Astrocyte (in vitro differentiated cells and primary cell): ENCODE measurements at regions not wholly inside any gene's neighbourhood (a gene's known extent, or its start where the extent isn't known, plus 50 kb on each side); places are given as distances from the start of the nearest gene placed in this dataset.
"Not testable (repeated sequence)": the region's sequence is repeated elsewhere in the genome, so short reads cannot be mapped to it uniquely, and the experiment has no call there.

Source experiments
- DNase-seq: peaks from one replicate; pipeline ENCODE4 v3.0.0-alpha.2; 2010; ENCODE audit warnings: low read depth
- FAIRE-seq: peaks from 2 replicates; lab custom pipeline; 2011; peaks lifted over from hg19 to GRCh38; lab: Jason Lieb, UNC
- H2AFZ ChIP-seq: 2 replicates; pipeline ENCODE4 v1.6.0; 2012; ENCODE audit warnings: low read depth, low read length, inconsistent platforms
- H3K27ac ChIP-seq: 2 replicates; pipeline ENCODE4 v1.5.1; 2011; ENCODE audit warnings: low read depth, low read length, inconsistent platforms
- H3K27me3 ChIP-seq: 2 replicates; pipeline ENCODE4 v1.6.0; 2011; ENCODE audit warnings: low read length, inconsistent platforms; ENCODE audit not compliant: insufficient read depth
- H3K36me3 ChIP-seq: 2 replicates; pipeline ENCODE4 v1.5.1; 2011; ENCODE audit warnings: low read length, inconsistent platforms; ENCODE audit not compliant: insufficient read depth
- H3K4me1 ChIP-seq: 2 replicates; pipeline ENCODE4 v1.5.1; 2011; ENCODE audit warnings: low read length, inconsistent platforms; ENCODE audit not compliant: insufficient read depth
- H3K4me2 ChIP-seq: 2 replicates; pipeline ENCODE4 v1.6.0; 2012; ENCODE audit warnings: low read length, inconsistent platforms
- H3K4me3 ChIP-seq: 2 replicates; pipeline ENCODE4 v1.5.1; 2011; ENCODE audit warnings: low read depth, mild to moderate bottlenecking, low read length, inconsistent platforms; ENCODE audit not compliant: insufficient read depth
- H3K79me2 ChIP-seq: 2 replicates; pipeline ENCODE4 v1.6.0; 2012; ENCODE audit warnings: mild to moderate bottlenecking, low read length, inconsistent platforms; ENCODE audit not compliant: insufficient read depth
- H3K9ac ChIP-seq: 2 replicates; pipeline ENCODE4 v1.6.0; 2012; ENCODE audit warnings: mild to moderate bottlenecking, low read length, inconsistent platforms
- H3K9me3 ChIP-seq: 2 replicates; pipeline ENCODE4 v1.5.1; 2012; ENCODE audit warnings: low read depth, mild to moderate bottlenecking, low read length, inconsistent platforms; ENCODE audit not compliant: insufficient read depth
- H4K20me1 ChIP-seq: 2 replicates; pipeline ENCODE4 v1.6.0; 2012; ENCODE audit warnings: low read length, inconsistent platforms; ENCODE audit not compliant: insufficient read depth
- H3K27ac Mint-ChIP-seq: one replicate; pipeline ENCODE4 v1.8.0; 2021; ENCODE audit warnings: mild to moderate bottlenecking, mixed read lengths; ENCODE audit not compliant: unreplicated experiment
- H3K27me3 Mint-ChIP-seq: one replicate; pipeline ENCODE4 v1.8.0; 2021; ENCODE audit warnings: low read depth, mixed read lengths; ENCODE audit not compliant: unreplicated experiment
- H3K36me3 Mint-ChIP-seq: one replicate; pipeline ENCODE4 v1.8.0; 2021; ENCODE audit warnings: low read depth, mixed read lengths; ENCODE audit not compliant: unreplicated experiment
- H3K4me1 Mint-ChIP-seq: one replicate; pipeline ENCODE4 v1.8.0; 2021; ENCODE audit warnings: low read depth, mixed read lengths; ENCODE audit not compliant: unreplicated experiment
- H3K4me3 Mint-ChIP-seq: one replicate; pipeline ENCODE4 v1.8.0; 2021; ENCODE audit warnings: mild to moderate bottlenecking, moderate library complexity, mixed read lengths; ENCODE audit not compliant: unreplicated experiment
- H3K9me3 Mint-ChIP-seq: one replicate; pipeline ENCODE4 v1.8.0; 2021; ENCODE audit warnings: mild to moderate bottlenecking, mixed read lengths; ENCODE audit not compliant: unreplicated experiment
- EZH2 ChIP-seq: IDR thresholded peaks from 2 replicates; pipeline ENCODE4 v1.6.1; 2012; ENCODE audit warnings: mild to moderate bottlenecking, low read length, inconsistent platforms; ENCODE audit not compliant: insufficient read depth
- TF ChIP-seq, protein P1 (sequence below): IDR thresholded peaks from 2 replicates; pipeline ENCODE4 v1.5.1; 2011; ENCODE audit warnings: low read depth, mild to moderate bottlenecking, inconsistent platforms, low read length, moderate library complexity; ENCODE audit not compliant: insufficient read depth

DNA sequence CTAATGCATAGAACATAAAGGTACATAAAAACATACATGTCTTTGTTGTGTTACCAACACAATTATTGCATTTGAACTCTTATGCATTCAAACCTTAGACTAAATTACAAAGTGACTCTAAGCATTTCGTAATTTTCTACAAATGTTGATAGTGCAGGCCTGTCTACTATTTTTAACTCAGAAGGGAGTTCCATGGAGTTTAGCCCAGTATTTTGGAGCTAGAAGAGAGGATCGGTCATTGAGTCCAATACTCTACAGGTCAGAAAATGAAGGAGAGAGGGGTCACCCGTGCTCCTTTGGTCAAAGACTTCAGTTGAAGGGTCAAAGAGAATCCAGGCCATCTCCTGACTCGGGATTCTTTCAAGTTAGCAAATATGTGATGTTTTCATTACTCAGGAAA, 55.3 kb upstream of the SRRM3 start:
- no peak for DNase-seq
- no peak overlapping the region for H3K27ac ChIP-seq
- Mint-ChIP-seq H3K4me3 (no peak overlapping the region), H3K27me3 (no peaks in the 10 kb centered on the region), H3K27ac (no peak overlapping the region), H3K36me3 (no peaks in the 10 kb centered on the region), H3K4me1 (no peaks in the 10 kb centered on the region), H3K9me3 (no peaks in the 10 kb centered on the region)
- no peaks in the 10 kb centered on the region for H4K20me1 ChIP-seq
- no peak for TF ChIP-seq EZH2
- TF ChIP-seq, protein P1, sequence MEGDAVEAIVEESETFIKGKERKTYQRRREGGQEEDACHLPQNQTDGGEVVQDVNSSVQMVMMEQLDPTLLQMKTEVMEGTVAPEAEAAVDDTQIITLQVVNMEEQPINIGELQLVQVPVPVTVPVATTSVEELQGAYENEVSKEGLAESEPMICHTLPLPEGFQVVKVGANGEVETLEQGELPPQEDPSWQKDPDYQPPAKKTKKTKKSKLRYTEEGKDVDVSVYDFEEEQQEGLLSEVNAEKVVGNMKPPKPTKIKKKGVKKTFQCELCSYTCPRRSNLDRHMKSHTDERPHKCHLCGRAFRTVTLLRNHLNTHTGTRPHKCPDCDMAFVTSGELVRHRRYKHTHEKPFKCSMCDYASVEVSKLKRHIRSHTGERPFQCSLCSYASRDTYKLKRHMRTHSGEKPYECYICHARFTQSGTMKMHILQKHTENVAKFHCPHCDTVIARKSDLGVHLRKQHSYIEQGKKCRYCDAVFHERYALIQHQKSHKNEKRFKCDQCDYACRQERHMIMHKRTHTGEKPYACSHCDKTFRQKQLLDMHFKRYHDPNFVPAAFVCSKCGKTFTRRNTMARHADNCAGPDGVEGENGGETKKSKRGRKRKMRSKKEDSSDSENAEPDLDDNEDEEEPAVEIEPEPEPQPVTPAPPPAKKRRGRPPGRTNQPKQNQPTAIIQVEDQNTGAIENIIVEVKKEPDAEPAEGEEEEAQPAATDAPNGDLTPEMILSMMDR, result no peak
- H2AFZ ChIP-seq, result no peak overlapping the region
- H3K9me3 ChIP-seq, result no peaks in the 10 kb centered on the region
- FAIRE-seq, result no peak
- H3K27me3 ChIP-seq, result no peaks in the 10 kb centered on the region
- H3K4me1 ChIP-seq, result no peaks in the 10 kb centered on the region
- H3K36me3 ChIP-seq, result no peaks in the 10 kb centered on the region
- H3K79me2 ChIP-seq, result no peaks in the 10 kb centered on the region
- H3K4me3 ChIP-seq, result no peak overlapping the region
- H3K9ac ChIP-seq, result no peak overlapping the region
- H3K4me2 ChIP-seq, result no peak overlapping the region

DNA sequence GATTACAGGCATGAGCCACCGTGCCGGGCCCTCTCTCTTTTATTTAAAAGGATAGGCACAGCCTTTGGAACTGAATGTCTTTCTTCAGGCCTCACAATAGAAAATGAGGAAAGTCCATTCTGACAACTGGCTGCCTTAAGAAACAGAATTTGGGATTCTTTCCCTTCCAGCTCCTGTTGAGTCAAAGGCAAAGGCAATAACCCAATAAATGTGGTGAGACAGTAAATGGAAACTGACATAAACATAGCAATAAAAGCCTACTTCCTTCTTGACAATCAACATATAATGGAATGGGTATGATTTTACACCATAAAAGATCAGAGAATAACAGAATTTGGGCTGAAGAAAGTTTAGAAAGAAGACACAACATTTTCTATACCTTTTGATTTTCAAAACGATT, 52.7 kb upstream of the SRRM3 start:
- H3K36me3 Mint-ChIP-seq, FAIRE-seq, H3K4me1 ChIP-seq, H3K27me3 Mint-ChIP-seq, H4K20me1 ChIP-seq, H3K79me2 ChIP-seq, H3K27ac ChIP-seq, H3K27me3 ChIP-seq, H2AFZ ChIP-seq, H3K4me3 Mint-ChIP-seq, H3K36me3 ChIP-seq, H3K4me2 ChIP-seq, H3K4me3 ChIP-seq, DNase-seq, H3K9ac ChIP-seq, H3K27ac Mint-ChIP-seq, H3K9me3 Mint-ChIP-seq, H3K9me3 ChIP-seq: not testable (repeated sequence)
- H3K4me1 Mint-ChIP-seq, result peaks cover 14% of the 10 kb centered on the region

DNA sequence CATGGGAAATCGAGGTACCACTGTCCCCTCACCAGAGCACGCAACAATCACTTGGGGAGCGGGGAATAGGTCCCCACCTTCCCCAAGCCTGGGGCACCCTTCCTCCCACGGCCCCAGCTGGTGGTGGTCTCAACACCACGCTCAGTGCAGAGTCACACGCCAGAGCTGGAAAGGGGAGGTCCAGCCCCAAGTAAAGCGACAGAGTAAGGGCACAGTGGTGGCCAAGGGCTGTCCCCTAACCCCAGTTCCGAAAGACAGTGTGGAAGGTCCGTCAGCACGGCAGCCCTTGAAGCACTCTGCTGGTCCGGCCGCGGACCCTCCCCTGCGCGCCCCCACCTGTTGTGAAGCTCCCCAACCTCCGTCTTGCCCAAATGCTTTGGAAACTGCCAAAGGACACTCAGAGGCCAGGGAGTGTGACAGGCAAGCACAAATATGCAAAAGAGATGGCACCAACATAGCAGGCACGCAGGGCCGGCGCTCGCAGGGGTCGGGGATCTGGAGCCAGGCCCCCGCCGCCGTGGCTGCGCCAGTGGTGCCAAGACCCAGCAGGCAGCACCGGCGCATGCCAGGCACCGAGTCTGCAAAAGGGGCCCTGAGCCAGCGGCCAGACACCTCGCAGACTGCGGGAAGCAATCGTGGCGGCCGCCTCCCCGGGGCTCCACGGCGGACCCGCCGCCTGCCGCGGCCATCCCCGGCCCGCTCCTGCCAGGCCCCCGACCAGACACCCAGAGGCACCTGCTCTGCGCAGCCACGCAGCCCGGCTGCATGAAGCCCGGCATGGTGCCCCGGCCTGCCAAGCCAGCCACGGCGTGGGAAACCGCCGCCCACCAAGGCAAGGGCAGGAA, 51.6 kb upstream of the SRRM3 start:
- Mint-ChIP-seq H3K9me3 (no peaks in the 10 kb centered on the region), H3K36me3 (no peaks in the 10 kb centered on the region), H3K4me1 (peaks cover 17% of the 10 kb centered on the region), H3K27ac (no peak overlapping the region), H3K27me3 (no peaks in the 10 kb centered on the region), H3K4me3 (no peak overlapping the region)
- Histone ChIP-seq H3K4me3 (no peak overlapping the region), H3K4me2 (peak overlapping the region; percentile 44), H3K79me2 (no peaks in the 10 kb centered on the region), H3K9ac (no peak overlapping the region), H2AFZ (no peak overlapping the region), H3K27ac (no peak overlapping the region), H4K20me1 (no peaks in the 10 kb centered on the region), H3K9me3 (no peaks in the 10 kb centered on the region), H3K36me3 (no peaks in the 10 kb centered on the region), H3K4me1 (peaks cover 2% of the 10 kb centered on the region), H3K27me3 (no peaks in the 10 kb centered on the region)
- TF ChIP-seq, protein P1, result no peak
- TF ChIP-seq EZH2, result peak; percentile 58
- FAIRE-seq (no peak), DNase-seq (no peak)
